A673 (cell line): ENCODE measurements at regions not wholly inside any gene's neighbourhood (a gene's known extent, or its start where the extent isn't known, plus 50 kb on each side); places are given as distances from the start of the nearest gene placed in this dataset.

Experiments used
- BruUV-seq: library from RNA; stranded (reverse); fragments of 400-500 nt; replicated peaks from 2 replicates; lab custom pipeline; 2021; lab: Mats Ljungman, UMichigan
- CTCF ChIA-PET: fragments of 300-600 bp; sonication (Branson Sonifier 250); formaldehyde crosslinking; loops from one replicate; lab custom pipeline; 2022; ENCODE audit warnings: antibody characterized with exemption; lab: Charles Lee
- POLR2A ChIA-PET: fragments of 300-600 bp; sonication (Branson Sonifier 250); formaldehyde crosslinking; loops from one replicate; lab custom pipeline; 2022; ENCODE audit warnings: antibody characterized with exemption; ENCODE audit not compliant: low non-redundant PET; lab: Charles Lee
- DNase-seq: peaks from one replicate; pipeline ENCODE4 v3.0.0-alpha.2; 2015; ENCODE audit warnings: low spot score
- H3K27ac ChIP-seq: fragments of 200-600 bp; sonication (generic); 2 replicates; pipeline ENCODE4 v1.5.1; 2016; ENCODE audit warnings: mixed run types, low read depth, mild to moderate bottlenecking, mixed read lengths, antibody characterized with exemption, low read length; ENCODE audit not compliant: poor library complexity, severe bottlenecking
- H3K27me3 ChIP-seq: fragments of 200-600 bp; sonication (generic); replicated peaks from 2 replicates; pipeline ENCODE4 v1.6.1; 2017; ENCODE audit warnings: mixed run types, low read depth, mild to moderate bottlenecking, mixed read lengths, antibody characterized with exemption, low read length; ENCODE audit not compliant: insufficient read depth, poor library complexity
- H3K36me3 ChIP-seq: fragments of 200-600 bp; sonication (generic); 2 replicates; pipeline ENCODE4 v1.6.1; 2016; ENCODE audit warnings: mixed run types, mild to moderate bottlenecking, mixed read lengths, antibody characterized with exemption, low read length; ENCODE audit not compliant: insufficient read depth, poor library complexity, severe bottlenecking
- H3K4me1 ChIP-seq: fragments of 200-600 bp; sonication (generic); 2 replicates; pipeline ENCODE4 v1.6.1; 2017; ENCODE audit warnings: mixed run types, mild to moderate bottlenecking, mixed read lengths, antibody characterized with exemption, low read length; ENCODE audit not compliant: insufficient read depth, poor library complexity, severe bottlenecking
- H3K4me3 ChIP-seq: fragments of 200-600 bp; sonication (generic); 2 replicates; pipeline ENCODE4 v1.5.1; 2016; ENCODE audit warnings: low read depth, mixed run types, mild to moderate bottlenecking, mixed read lengths, low read length; ENCODE audit not compliant: poor library complexity, severe bottlenecking
- H3K9me3 ChIP-seq: fragments of 200-600 bp; sonication (generic); 2 replicates; pipeline ENCODE4 v1.6.1; 2016; ENCODE audit warnings: mixed run types, low read depth, mild to moderate bottlenecking, mixed read lengths, antibody characterized with exemption, low read length; ENCODE audit not compliant: poor library complexity, severe bottlenecking
- EZH2 ChIP-seq: fragments of 200-600 bp; sonication (generic); IDR thresholded peaks from 2 replicates; pipeline ENCODE4 v1.6.1; 2017; ENCODE audit warnings: borderline replicate concordance, low read depth, mild to moderate bottlenecking, mixed read lengths, antibody characterized with exemption, low read length; ENCODE audit not compliant: poor library complexity, severe bottlenecking
- intact Hi-C: fragments of 100-400 bp; cut with micrococcal nuclease; formaldehyde crosslinking; loops from one replicate; pipeline ENCODE4 v1.10.0; 2022; ENCODE audit not compliant: unreplicated experiment
- TF ChIP-seq, protein P1 (sequence below): fragments of 300-800, 200-600 bp; sonication (generic); conservative IDR thresholded peaks from 2 replicates; pipeline ENCODE4 v1.5.1; 2017; ENCODE audit warnings: low read depth, mild to moderate bottlenecking, antibody characterized with exemption, low read length, moderate library complexity, mixed read lengths

GRCh38 chr10:52883996-52884871 is 111.7 kb upstream of the MBL2 start:
- Histone ChIP-seq H3K4me3 (no peak overlapping the region), H3K4me1 (no peaks in the 10 kb centered on the region), H3K27ac (no peak overlapping the region), H3K36me3 (no peaks in the 10 kb centered on the region), H3K27me3 (no peaks in the 10 kb centered on the region), H3K9me3 (no peaks in the 10 kb centered on the region)
- intact Hi-C loops: no loop called here
- TF ChIP-seq, protein P1, sequence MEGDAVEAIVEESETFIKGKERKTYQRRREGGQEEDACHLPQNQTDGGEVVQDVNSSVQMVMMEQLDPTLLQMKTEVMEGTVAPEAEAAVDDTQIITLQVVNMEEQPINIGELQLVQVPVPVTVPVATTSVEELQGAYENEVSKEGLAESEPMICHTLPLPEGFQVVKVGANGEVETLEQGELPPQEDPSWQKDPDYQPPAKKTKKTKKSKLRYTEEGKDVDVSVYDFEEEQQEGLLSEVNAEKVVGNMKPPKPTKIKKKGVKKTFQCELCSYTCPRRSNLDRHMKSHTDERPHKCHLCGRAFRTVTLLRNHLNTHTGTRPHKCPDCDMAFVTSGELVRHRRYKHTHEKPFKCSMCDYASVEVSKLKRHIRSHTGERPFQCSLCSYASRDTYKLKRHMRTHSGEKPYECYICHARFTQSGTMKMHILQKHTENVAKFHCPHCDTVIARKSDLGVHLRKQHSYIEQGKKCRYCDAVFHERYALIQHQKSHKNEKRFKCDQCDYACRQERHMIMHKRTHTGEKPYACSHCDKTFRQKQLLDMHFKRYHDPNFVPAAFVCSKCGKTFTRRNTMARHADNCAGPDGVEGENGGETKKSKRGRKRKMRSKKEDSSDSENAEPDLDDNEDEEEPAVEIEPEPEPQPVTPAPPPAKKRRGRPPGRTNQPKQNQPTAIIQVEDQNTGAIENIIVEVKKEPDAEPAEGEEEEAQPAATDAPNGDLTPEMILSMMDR: peak; percentile 76
- TF ChIP-seq EZH2: no peak
- ChIA-PET CTCF (no interaction called here), POLR2A (no interaction called here)
- BruUV-seq: no TSS peak
- peak; percentile 56 for DNase-seq

DNA sequence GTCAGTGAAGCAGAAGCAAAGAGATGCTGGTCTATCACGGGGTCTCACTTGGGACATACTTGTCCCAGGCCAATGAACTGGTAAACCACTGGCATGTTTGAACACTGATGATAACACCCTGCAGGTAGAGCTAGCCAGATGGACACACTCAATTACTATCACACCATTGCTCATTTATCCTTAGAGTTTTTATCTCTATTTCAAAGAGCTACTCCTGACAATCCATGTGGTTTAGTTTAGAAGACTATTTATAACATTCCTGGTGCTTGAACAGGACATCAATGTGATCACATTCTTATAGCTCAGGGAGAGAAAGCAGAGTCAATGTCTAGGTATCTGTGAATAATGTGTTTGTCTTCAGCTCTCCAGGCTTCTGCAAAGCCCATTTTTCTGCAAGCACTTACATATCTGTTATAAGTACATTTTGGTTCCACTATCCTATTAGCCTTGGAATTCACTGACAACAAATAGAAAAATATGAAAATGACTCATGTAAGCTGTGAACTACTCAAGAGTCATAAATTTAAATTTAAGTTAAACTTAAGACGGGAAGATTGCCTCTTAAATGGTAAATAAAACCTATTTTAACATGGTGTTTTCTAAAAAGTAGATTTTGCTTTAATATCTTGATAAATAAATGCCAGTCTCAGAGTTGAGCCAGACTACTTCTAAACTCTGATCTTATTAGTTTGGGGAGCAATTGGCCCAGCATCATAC is 106.7 kb upstream of the MBL2 start:
- ChIA-PET POLR2A (no interaction called here), CTCF (no interaction called here)
- DNase-seq: no peak
- Histone ChIP-seq H3K27ac (no peak overlapping the region), H3K4me3 (no peak overlapping the region), H3K27me3 (no peaks in the 10 kb centered on the region), H3K4me1 (no peaks in the 10 kb centered on the region), H3K36me3 (no peaks in the 10 kb centered on the region), H3K9me3 (no peaks in the 10 kb centered on the region)
- TF ChIP-seq EZH2: no peak
- TF ChIP-seq, protein P1: no peak
- intact Hi-C loops: no loop called here
- no TSS peak for BruUV-seq

- H3K4me1 ChIP-seq: no peaks in the 10 kb centered on the region
- no peak for DNase-seq
- no peaks in the 10 kb centered on the region for H3K27me3 ChIP-seq
- no peaks in the 10 kb centered on the region for H3K36me3 ChIP-seq
- TF ChIP-seq EZH2: no peak
- TF ChIP-seq, protein P1: no peak
- no peak overlapping the region for H3K27ac ChIP-seq
- H3K4me3 ChIP-seq: no peak overlapping the region
- CTCF ChIA-PET: no interaction called here
- H3K9me3 ChIP-seq: no peaks in the 10 kb centered on the region
- intact Hi-C loops: no loop called here
- POLR2A ChIA-PET: no interaction called here
- BruUV-seq: no TSS peak
Observed at GRCh38 chr10:52877451-52877850, 104.9 kb upstream of the MBL2 start.
